ENCODE measurements at regions not wholly inside any gene's neighbourhood (a gene's known extent, or its start where the extent isn't known, plus 50 kb on each side); places are given as distances from the start of the nearest gene placed in this dataset.

DNA sequence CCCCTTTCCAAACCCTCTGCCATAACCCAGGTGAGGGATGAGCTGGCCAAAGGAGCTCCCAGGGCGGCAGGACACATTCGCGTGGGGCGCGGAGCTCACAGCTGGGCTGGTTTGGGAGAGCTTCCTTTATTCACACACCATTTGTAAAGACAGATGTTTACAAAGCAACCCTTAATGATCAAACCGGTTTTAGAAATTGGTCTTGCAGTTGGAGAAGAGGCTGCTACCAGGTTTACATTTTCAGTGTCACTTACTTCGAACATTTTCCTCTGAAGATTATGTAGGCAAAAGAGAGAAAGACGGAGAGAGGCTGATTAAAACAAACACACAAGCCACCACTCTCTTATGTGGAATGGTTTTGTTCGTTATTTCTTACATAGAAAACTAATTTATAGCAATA, 648.7 kb downstream of the IRX1 start:
- ATAC-seq (ENCODE audit: low FRiP score): no peak
- H3K27me3 ChIP-seq (ENCODE audit: control insufficient read depth in 1 of 2, insufficient read depth in 2 of 2, low read length in 1 of 2): no peaks in the 10 kb centered on the region
- no peak overlapping the region for H3K27ac ChIP-seq (ENCODE audit: low read depth in 1 of 2, low read length in 2 of 2)
- no peaks in the 10 kb centered on the region for H3K4me1 ChIP-seq (ENCODE audit: control insufficient read depth in 1 of 2, insufficient read depth in 2 of 2, low read length in 2 of 2)
- no peaks in the 10 kb centered on the region for H3K36me3 ChIP-seq (ENCODE audit: control insufficient read depth in 1 of 2, insufficient read depth in 2 of 2, low read length in 1 of 2)
- intact Hi-C loops (cut with DNase I): no loop called here
- H3K4me3 ChIP-seq (ENCODE audit: low read length in 2 of 2): no peak overlapping the region
- DNase-seq: no peak
- H3K9me3 ChIP-seq (ENCODE audit: control insufficient read depth, low read length): no peaks in the 10 kb centered on the region
- 75 to 80% methylated on average over 9 of the region's 9 CpGs for WGBS, 2 donors

DNA sequence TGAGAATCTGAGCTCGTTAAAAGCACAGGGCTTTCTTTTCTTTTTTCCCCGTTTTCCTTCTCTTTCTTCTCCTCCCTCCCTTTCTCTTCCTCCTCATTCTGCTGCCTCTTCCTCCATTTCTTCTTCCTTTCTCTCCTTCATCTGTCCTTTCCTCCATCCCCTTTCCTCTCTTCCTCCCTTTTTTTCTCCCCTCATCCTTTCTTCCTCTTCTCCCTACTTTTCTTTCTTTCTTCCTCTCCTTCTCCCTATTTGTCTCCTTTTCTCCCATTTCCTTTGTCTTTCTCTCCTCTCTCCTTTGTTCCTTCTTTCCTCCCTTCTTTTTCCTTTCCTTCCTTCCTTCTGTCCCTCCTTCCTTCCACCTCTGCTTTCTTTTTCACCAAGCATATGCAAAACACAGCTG, 649.4 kb downstream of the IRX1 start:
- 82 to 85% methylated on average over 2 of the region's 2 CpGs for WGBS, 2 donors
- Histone ChIP-seq H3K9me3 (ENCODE audit: control insufficient read depth, low read length) (no peaks in the 10 kb centered on the region), H3K4me1 (ENCODE audit: control insufficient read depth in 1 of 2, insufficient read depth in 2 of 2, low read length in 2 of 2) (no peaks in the 10 kb centered on the region), H3K27me3 (ENCODE audit: control insufficient read depth in 1 of 2, insufficient read depth in 2 of 2, low read length in 1 of 2) (no peaks in the 10 kb centered on the region), H3K36me3 (ENCODE audit: control insufficient read depth in 1 of 2, insufficient read depth in 2 of 2, low read length in 1 of 2) (no peaks in the 10 kb centered on the region), H3K4me3 (ENCODE audit: low read length in 2 of 2) (no peak overlapping the region), H3K27ac (ENCODE audit: low read depth in 1 of 2, low read length in 2 of 2) (no peak overlapping the region)
- ATAC-seq (ENCODE audit: low FRiP score): no peak
- intact Hi-C loops (cut with DNase I): no loop called here
- DNase-seq: no peak

DNA sequence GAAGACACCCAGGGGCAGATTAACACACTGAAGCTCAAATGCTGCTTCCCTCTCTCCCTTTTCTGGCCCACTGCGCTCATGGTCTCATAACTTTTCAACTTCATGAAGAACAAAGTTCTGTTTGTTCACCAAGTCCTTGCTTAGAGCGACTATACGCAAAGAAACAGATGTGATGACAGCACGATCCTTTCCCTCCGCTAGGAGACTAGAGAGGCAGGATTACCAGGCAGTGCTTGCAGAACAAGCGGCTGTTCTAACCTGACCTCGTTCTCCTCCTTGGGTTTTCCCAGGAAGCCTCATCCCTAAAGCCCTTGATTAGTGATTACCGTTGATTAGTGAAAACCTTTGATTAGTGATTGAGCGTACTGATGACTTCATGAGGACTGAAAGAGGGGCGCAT, 649.9 kb downstream of the IRX1 start:
- DNase-seq: no peak
- no peaks in the 10 kb centered on the region for H3K27me3 ChIP-seq (ENCODE audit: control insufficient read depth in 1 of 2, insufficient read depth in 2 of 2, low read length in 1 of 2)
- H3K9me3 ChIP-seq (ENCODE audit: control insufficient read depth, low read length): no peaks in the 10 kb centered on the region
- 73 to 85% methylated on average over 10 of the region's 10 CpGs for WGBS, 2 donors
- H3K4me1 ChIP-seq (ENCODE audit: control insufficient read depth in 1 of 2, insufficient read depth in 2 of 2, low read length in 2 of 2): no peaks in the 10 kb centered on the region
- intact Hi-C loops (cut with DNase I): no loop called here
- H3K36me3 ChIP-seq (ENCODE audit: control insufficient read depth in 1 of 2, insufficient read depth in 2 of 2, low read length in 1 of 2): no peaks in the 10 kb centered on the region
- no peak overlapping the region for H3K4me3 ChIP-seq (ENCODE audit: low read length in 2 of 2)
- H3K27ac ChIP-seq (ENCODE audit: low read depth in 1 of 2, low read length in 2 of 2): no peak overlapping the region
- ATAC-seq (ENCODE audit: low FRiP score): no peak

DNA sequence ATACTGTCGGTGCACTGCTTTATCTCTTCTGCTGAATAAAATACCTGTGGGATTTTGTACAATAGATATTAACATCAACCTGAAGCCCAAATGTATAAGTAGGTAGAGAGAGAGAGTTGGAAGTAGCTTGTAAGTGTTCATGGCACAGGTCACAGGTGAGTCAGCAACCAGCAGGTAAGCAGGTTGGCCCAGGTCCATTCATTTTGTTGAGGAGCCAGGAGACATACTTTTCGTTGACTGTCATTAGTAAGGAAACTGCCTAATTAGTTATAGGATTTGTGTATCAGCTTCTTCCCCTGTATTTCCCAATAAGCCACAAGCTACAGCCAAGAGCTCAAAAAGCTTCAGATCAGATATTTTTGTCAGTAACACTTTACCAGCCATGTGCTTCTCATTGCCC, 650.8 kb downstream of the IRX1 start:
- intact Hi-C loops (cut with DNase I): no loop called here
- Histone ChIP-seq H3K36me3 (ENCODE audit: control insufficient read depth in 1 of 2, insufficient read depth in 2 of 2, low read length in 1 of 2) (no peaks in the 10 kb centered on the region), H3K27me3 (ENCODE audit: control insufficient read depth in 1 of 2, insufficient read depth in 2 of 2, low read length in 1 of 2) (no peaks in the 10 kb centered on the region), H3K9me3 (ENCODE audit: control insufficient read depth, low read length) (no peaks in the 10 kb centered on the region), H3K4me3 (ENCODE audit: low read length in 2 of 2) (no peak overlapping the region), H3K4me1 (ENCODE audit: control insufficient read depth in 1 of 2, insufficient read depth in 2 of 2, low read length in 2 of 2) (no peaks in the 10 kb centered on the region), H3K27ac (ENCODE audit: low read depth in 1 of 2, low read length in 2 of 2) (no peak overlapping the region)
- no peak for ATAC-seq (ENCODE audit: low FRiP score)
- DNase-seq: no peak
- whole genome bisulfite sequencing, 2 donors: 86 to 89% methylated on average over 2 of the region's 2 CpGs

DNA sequence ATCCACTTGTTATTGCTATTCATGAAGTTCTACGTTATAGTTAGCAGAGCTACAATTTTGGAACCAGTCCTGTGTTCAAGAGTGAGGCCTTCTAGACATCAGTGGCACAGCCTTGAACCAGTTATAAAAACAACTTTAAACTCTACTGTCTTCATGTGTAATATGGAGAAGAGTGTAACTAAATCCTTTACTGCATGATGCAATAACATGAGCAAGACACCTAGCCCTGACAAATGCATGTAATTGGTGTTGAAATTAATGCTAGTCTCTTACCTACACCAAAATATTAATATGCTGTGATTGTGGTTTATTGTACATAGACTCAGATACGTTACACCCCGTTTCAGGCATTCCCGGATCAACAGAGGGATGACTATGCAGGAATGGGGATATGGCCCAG, 654.6 kb downstream of the IRX1 start:
- H3K4me1 ChIP-seq (ENCODE audit: control insufficient read depth in 1 of 2, insufficient read depth in 2 of 2, low read length in 2 of 2): no peaks in the 10 kb centered on the region
- no peaks in the 10 kb centered on the region for H3K9me3 ChIP-seq (ENCODE audit: control insufficient read depth, low read length)
- H3K36me3 ChIP-seq (ENCODE audit: control insufficient read depth in 1 of 2, insufficient read depth in 2 of 2, low read length in 1 of 2): no peaks in the 10 kb centered on the region
- 93 to 94% methylated on average over 4 of the region's 4 CpGs for WGBS, 2 donors
- no peak overlapping the region for H3K4me3 ChIP-seq (ENCODE audit: low read length in 2 of 2)
- ATAC-seq (ENCODE audit: low FRiP score): no peak
- intact Hi-C loops (cut with DNase I): no loop called here
- no peak overlapping the region for H3K27ac ChIP-seq (ENCODE audit: low read depth in 1 of 2, low read length in 2 of 2)
- no peaks in the 10 kb centered on the region for H3K27me3 ChIP-seq (ENCODE audit: control insufficient read depth in 1 of 2, insufficient read depth in 2 of 2, low read length in 1 of 2)
- no peak for DNase-seq

DNA sequence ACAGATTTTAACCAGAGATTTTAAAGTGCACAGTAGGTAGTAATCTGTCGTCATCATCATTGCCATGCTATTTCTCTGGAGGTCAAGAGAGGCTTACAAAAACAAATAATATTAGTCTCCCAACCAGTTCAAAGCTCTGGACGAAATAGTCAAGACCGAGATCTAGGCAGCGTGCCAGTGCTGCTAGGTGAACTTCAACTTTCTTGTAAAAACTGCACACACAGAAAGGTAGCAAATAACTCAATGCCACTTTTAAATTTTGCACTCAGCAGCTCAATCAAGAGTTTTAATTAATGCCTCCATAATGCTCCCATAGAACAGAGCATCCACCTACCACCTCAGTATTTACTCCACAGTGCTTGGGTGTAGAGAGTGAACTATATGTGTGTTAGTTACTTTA, 656.8 kb downstream of the IRX1 start:
- no peaks in the 10 kb centered on the region for H3K9me3 ChIP-seq (ENCODE audit: control insufficient read depth, low read length)
- H3K27me3 ChIP-seq (ENCODE audit: control insufficient read depth in 1 of 2, insufficient read depth in 2 of 2, low read length in 1 of 2): no peaks in the 10 kb centered on the region
- no peaks in the 10 kb centered on the region for H3K4me1 ChIP-seq (ENCODE audit: control insufficient read depth in 1 of 2, insufficient read depth in 2 of 2, low read length in 2 of 2)
- no peak overlapping the region for H3K27ac ChIP-seq (ENCODE audit: low read depth in 1 of 2, low read length in 2 of 2)
- WGBS, 2 donors: 26 to 29% methylated on average over 4 of the region's 4 CpGs
- ATAC-seq (ENCODE audit: low FRiP score) (no peak), DNase-seq (no peak)
- no peak overlapping the region for H3K4me3 ChIP-seq (ENCODE audit: low read length in 2 of 2)
- H3K36me3 ChIP-seq (ENCODE audit: control insufficient read depth in 1 of 2, insufficient read depth in 2 of 2, low read length in 1 of 2): no peaks in the 10 kb centered on the region
- intact Hi-C loops (cut with DNase I): no loop called here

DNA sequence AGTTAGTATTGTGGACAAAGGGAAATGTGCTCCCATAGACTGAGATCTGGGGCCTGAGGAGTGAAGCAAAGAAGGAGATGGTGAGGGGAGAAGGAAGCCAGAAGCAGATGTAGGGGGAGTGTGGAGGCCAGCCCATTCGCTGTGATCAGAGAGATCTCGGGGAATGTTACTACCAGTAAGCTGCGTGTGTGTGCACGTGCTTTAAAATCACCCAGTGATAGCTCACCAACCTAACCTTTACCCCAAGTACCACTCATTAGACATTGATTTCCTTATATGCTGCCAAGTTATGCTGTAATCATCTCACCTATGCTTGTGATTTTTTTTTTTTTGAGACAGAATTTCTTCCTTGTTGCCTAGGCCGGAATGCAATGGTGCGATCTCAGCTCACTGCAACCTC, 659.1 kb downstream of the IRX1 start:
- Histone ChIP-seq H3K4me3 (ENCODE audit: low read length in 2 of 2) (no peak overlapping the region), H3K9me3 (ENCODE audit: control insufficient read depth, low read length) (no peaks in the 10 kb centered on the region), H3K36me3 (ENCODE audit: control insufficient read depth in 1 of 2, insufficient read depth in 2 of 2, low read length in 1 of 2) (no peaks in the 10 kb centered on the region), H3K4me1 (ENCODE audit: control insufficient read depth in 1 of 2, insufficient read depth in 2 of 2, low read length in 2 of 2) (no peaks in the 10 kb centered on the region), H3K27me3 (ENCODE audit: control insufficient read depth in 1 of 2, insufficient read depth in 2 of 2, low read length in 1 of 2) (no peaks in the 10 kb centered on the region), H3K27ac (ENCODE audit: low read depth in 1 of 2, low read length in 2 of 2) (no peak overlapping the region)
- no peak for ATAC-seq (ENCODE audit: low FRiP score)
- WGBS, 2 donors: 94 to 97% methylated on average over 6 of the region's 6 CpGs
- no peak for DNase-seq
- intact Hi-C loops (cut with DNase I): no loop called here

DNA sequence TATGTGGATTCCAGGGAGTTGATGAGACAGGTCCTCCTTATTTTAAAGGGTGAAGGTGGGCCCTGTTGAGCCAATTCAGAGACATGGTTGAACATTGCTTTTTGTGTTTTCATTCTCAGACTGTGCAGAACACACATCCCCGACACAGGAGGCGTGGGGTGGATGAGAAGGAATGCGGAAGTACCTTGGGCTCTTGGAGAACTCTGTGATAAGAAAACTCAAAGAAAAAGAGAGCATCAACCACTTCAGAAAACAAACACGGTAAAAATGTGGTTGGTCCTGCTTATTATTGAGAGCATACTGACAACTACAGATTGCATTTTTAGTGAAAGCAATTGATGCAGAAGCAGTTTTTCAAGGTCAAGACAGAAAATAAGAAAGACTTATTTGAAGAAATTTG, 659.8 kb downstream of the IRX1 start:
- H3K9me3 ChIP-seq (ENCODE audit: control insufficient read depth, low read length): no peaks in the 10 kb centered on the region
- 84 to 86% methylated on average over 4 of the region's 4 CpGs for WGBS, 2 donors
- intact Hi-C loops (cut with DNase I): no loop called here
- ATAC-seq (ENCODE audit: low FRiP score): no peak
- H3K27me3 ChIP-seq (ENCODE audit: control insufficient read depth in 1 of 2, insufficient read depth in 2 of 2, low read length in 1 of 2): no peaks in the 10 kb centered on the region
- no peaks in the 10 kb centered on the region for H3K4me1 ChIP-seq (ENCODE audit: control insufficient read depth in 1 of 2, insufficient read depth in 2 of 2, low read length in 2 of 2)
- no peak overlapping the region for H3K4me3 ChIP-seq (ENCODE audit: low read length in 2 of 2)
- no peaks in the 10 kb centered on the region for H3K36me3 ChIP-seq (ENCODE audit: control insufficient read depth in 1 of 2, insufficient read depth in 2 of 2, low read length in 1 of 2)
- DNase-seq: no peak
- no peak overlapping the region for H3K27ac ChIP-seq (ENCODE audit: low read depth in 1 of 2, low read length in 2 of 2)

DNA sequence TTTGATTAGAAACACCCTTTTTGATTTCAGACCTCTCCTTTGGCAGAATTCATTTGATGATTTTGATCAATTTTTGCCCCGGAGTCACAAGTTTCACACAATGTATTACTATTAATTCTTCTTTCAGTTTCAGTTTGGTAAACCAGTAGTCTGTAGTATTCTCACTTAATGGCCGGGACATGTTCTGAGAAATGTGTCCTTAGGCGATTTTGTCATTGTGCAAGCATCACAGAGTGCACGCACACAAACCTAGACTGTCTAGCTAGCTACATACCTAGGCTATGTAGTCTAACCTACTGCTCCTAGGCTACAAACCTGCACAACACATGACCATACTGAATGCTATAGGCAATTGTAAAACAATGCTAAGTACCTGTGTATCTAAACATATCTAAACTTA, 662.5 kb downstream of the IRX1 start:
- ATAC-seq (ENCODE audit: low FRiP score) (no peak), DNase-seq (no peak)
- no peaks in the 10 kb centered on the region for H3K36me3 ChIP-seq (ENCODE audit: control insufficient read depth in 1 of 2, insufficient read depth in 2 of 2, low read length in 1 of 2)
- H3K27ac ChIP-seq (ENCODE audit: low read depth in 1 of 2, low read length in 2 of 2): no peak overlapping the region
- H3K4me1 ChIP-seq (ENCODE audit: control insufficient read depth in 1 of 2, insufficient read depth in 2 of 2, low read length in 2 of 2): no peaks in the 10 kb centered on the region
- H3K4me3 ChIP-seq (ENCODE audit: low read length in 2 of 2): no peak overlapping the region
- no peaks in the 10 kb centered on the region for H3K9me3 ChIP-seq (ENCODE audit: control insufficient read depth, low read length)
- WGBS, 2 donors: 87 to 92% methylated on average over 4 of the region's 4 CpGs
- no peaks in the 10 kb centered on the region for H3K27me3 ChIP-seq (ENCODE audit: control insufficient read depth in 1 of 2, insufficient read depth in 2 of 2, low read length in 1 of 2)
- intact Hi-C loops (cut with DNase I): no loop called here
